ENCODE measurements at regions not wholly inside any gene's neighbourhood (a gene's known extent, or its start where the extent isn't known, plus 50 kb on each side); places are given as distances from the start of the nearest gene placed in this dataset.

DNA sequence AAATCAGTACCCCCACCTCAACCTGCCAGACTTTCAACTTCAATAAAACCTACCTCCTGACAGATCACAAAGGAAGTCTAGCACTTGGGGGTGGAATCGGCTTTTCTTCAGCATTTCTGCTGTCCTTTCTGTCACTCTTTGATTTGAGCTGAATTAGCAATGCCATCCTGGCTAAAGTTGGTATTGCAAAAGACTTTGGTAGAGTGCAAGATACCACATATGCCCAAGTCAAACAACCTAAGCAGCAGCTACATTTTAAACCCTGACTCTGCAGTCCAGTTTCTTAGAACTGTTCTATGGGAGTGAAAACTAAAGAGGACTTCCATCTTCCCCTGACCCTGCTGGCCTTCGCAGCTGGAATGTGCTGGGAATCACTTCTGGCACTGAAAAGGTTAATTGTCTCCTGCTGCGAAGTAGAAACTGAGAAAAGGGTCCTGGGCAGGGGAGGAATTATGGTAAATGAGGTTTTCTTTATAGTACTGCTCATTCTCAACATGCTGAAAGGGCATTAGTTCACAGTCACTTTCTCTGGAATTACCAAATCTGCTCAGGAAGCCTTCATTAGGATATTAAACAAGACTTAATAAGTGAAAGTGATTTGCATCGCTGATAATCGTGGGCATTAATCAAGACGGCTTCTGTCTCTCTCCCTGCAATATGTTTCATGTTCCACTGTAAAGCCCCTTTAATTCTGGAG, 126.2 kb upstream of the SMYD2 start:
- intact Hi-C loops (cut with micrococcal nuclease), result no loop called here
- Mint-ChIP-seq H3K36me3 (ENCODE audit: low read depth) (no peaks in the 10 kb centered on the region), H3K9me3 (no peaks in the 10 kb centered on the region), H3K27ac (no peak overlapping the region), H3K4me3 (ENCODE audit: low read depth) (no peak overlapping the region), H3K4me1 (ENCODE audit: low read depth) (no peaks in the 10 kb centered on the region), H3K27me3 (ENCODE audit: low read depth) (peaks cover 11% of the 10 kb centered on the region)
- no peak for DNase-seq (ENCODE audit: low spot score)

GRCh38 chr1:214155987-214156625, 124.9 kb upstream of the SMYD2 start:
- no peaks in the 10 kb centered on the region for H3K9me3 Mint-ChIP-seq
- no peaks in the 10 kb centered on the region for H3K36me3 Mint-ChIP-seq (ENCODE audit: low read depth)
- no peak overlapping the region for H3K4me3 Mint-ChIP-seq (ENCODE audit: low read depth)
- intact Hi-C loops (cut with micrococcal nuclease), result no loop called here
- no peak overlapping the region for H3K27ac Mint-ChIP-seq
- no peak for DNase-seq (ENCODE audit: low spot score)
- H3K4me1 Mint-ChIP-seq (ENCODE audit: low read depth), result no peaks in the 10 kb centered on the region
- peaks cover 14% of the 10 kb centered on the region for H3K27me3 Mint-ChIP-seq (ENCODE audit: low read depth)

GRCh38 chr1:214164173-214164572, 116.8 kb upstream of the SMYD2 start:
- Mint-ChIP-seq H3K9me3 (no peaks in the 10 kb centered on the region), H3K4me1 (ENCODE audit: low read depth) (no peaks in the 10 kb centered on the region), H3K27me3 (ENCODE audit: low read depth) (peaks cover 6% of the 10 kb centered on the region), H3K36me3 (ENCODE audit: low read depth) (no peaks in the 10 kb centered on the region), H3K4me3 (ENCODE audit: low read depth) (no peak overlapping the region), H3K27ac (no peak overlapping the region)
- DNase-seq (ENCODE audit: low spot score), result no peak
- intact Hi-C loops (cut with micrococcal nuclease), result no loop called here

DNA sequence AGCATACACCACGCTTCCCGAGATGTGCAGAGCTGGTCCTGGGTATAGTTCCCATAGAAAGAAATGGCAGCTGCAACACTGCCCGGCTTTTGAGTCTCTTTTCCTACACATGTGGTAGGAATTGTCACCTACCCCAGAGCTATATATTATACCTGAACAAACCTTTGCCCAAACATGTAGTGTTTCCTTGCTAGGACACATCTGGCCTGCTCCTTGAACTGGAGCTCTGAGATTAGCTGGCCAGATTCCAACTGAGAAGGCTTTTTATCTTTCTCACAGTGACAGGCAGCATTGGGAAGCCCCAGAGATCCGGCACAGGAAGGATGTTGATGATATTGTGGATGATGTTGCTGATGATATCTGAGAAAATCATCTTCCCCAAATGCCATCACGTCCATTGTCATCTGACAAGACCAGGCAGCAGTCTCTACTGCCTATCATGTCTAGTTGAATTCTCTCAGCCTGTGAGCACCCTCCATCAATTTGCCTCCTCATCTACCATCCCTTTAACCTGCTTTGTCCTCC, 115.0 kb upstream of the SMYD2 start:
- H3K27me3 Mint-ChIP-seq (ENCODE audit: low read depth), result no peaks in the 10 kb centered on the region
- no peaks in the 10 kb centered on the region for H3K36me3 Mint-ChIP-seq (ENCODE audit: low read depth)
- H3K9me3 Mint-ChIP-seq, result no peaks in the 10 kb centered on the region
- H3K4me3 Mint-ChIP-seq (ENCODE audit: low read depth), result no peak overlapping the region
- intact Hi-C loops (cut with micrococcal nuclease), result no loop called here
- DNase-seq (ENCODE audit: low spot score), result no peak
- H3K4me1 Mint-ChIP-seq (ENCODE audit: low read depth), result no peaks in the 10 kb centered on the region
- H3K27ac Mint-ChIP-seq, result no peak overlapping the region

GRCh38 chr1:214174508-214175199, 106.3 kb upstream of the SMYD2 start:
- DNase-seq (ENCODE audit: low spot score), result no peak
- Mint-ChIP-seq H3K27ac (no peak overlapping the region), H3K27me3 (ENCODE audit: low read depth) (peaks cover 26% of the 10 kb centered on the region), H3K4me1 (ENCODE audit: low read depth) (no peaks in the 10 kb centered on the region), H3K4me3 (ENCODE audit: low read depth) (no peak overlapping the region), H3K9me3 (no peaks in the 10 kb centered on the region), H3K36me3 (ENCODE audit: low read depth) (no peaks in the 10 kb centered on the region)
- intact Hi-C loops (cut with micrococcal nuclease), result no loop called here

- Mint-ChIP-seq H3K4me1 (ENCODE audit: low read depth) (no peaks in the 10 kb centered on the region), H3K9me3 (no peaks in the 10 kb centered on the region), H3K4me3 (ENCODE audit: low read depth) (no peak overlapping the region), H3K27ac (no peak overlapping the region), H3K27me3 (ENCODE audit: low read depth) (peaks cover 42% of the 10 kb centered on the region), H3K36me3 (ENCODE audit: low read depth) (no peaks in the 10 kb centered on the region)
- intact Hi-C loops (cut with micrococcal nuclease), result no loop called here
- DNase-seq (ENCODE audit: low spot score), result no peak
Measured at GRCh38 chr1:214178102-214178501, 102.9 kb upstream of the SMYD2 start.

- intact Hi-C loops (cut with micrococcal nuclease), result no loop called here
- Mint-ChIP-seq H3K9me3 (no peaks in the 10 kb centered on the region), H3K4me1 (ENCODE audit: low read depth) (peaks cover 3% of the 10 kb centered on the region), H3K36me3 (ENCODE audit: low read depth) (no peaks in the 10 kb centered on the region), H3K27me3 (ENCODE audit: low read depth) (peaks cover 59% of the 10 kb centered on the region), H3K4me3 (ENCODE audit: low read depth) (no peak overlapping the region), H3K27ac (no peak overlapping the region)
- no peak for DNase-seq (ENCODE audit: low spot score)
Measured at GRCh38 chr1:214184992-214185391, 96.0 kb upstream of the SMYD2 start.

GRCh38 chr1:214186103-214186824, 94.7 kb upstream of the SMYD2 start:
- Mint-ChIP-seq H3K4me3 (ENCODE audit: low read depth) (no peak overlapping the region), H3K4me1 (ENCODE audit: low read depth) (peaks cover 3% of the 10 kb centered on the region), H3K27me3 (ENCODE audit: low read depth) (peaks cover 63% of the 10 kb centered on the region), H3K27ac (no peak overlapping the region), H3K36me3 (ENCODE audit: low read depth) (no peaks in the 10 kb centered on the region), H3K9me3 (no peaks in the 10 kb centered on the region)
- intact Hi-C loops (cut with micrococcal nuclease), result loop anchor here (2.0 kb wide), 1 partner anchor 201 kb away; no protein-coding TSS in a partner anchor
- DNase-seq (ENCODE audit: low spot score), result no peak

GRCh38 chr1:214187121-214187900, 93.6 kb upstream of the SMYD2 start:
- no peak overlapping the region for H3K4me3 Mint-ChIP-seq (ENCODE audit: low read depth)
- H3K27me3 Mint-ChIP-seq (ENCODE audit: low read depth), result peaks cover 63% of the 10 kb centered on the region
- no peaks in the 10 kb centered on the region for H3K36me3 Mint-ChIP-seq (ENCODE audit: low read depth)
- intact Hi-C loops (cut with micrococcal nuclease), result loop anchor here (2.0 kb wide), 1 partner anchor 203 kb away; no protein-coding TSS in a partner anchor
- H3K27ac Mint-ChIP-seq, result no peak overlapping the region
- H3K4me1 Mint-ChIP-seq (ENCODE audit: low read depth), result peaks cover 3% of the 10 kb centered on the region
- H3K9me3 Mint-ChIP-seq, result no peaks in the 10 kb centered on the region
- DNase-seq (ENCODE audit: low spot score), result no peak

- H3K36me3 Mint-ChIP-seq (ENCODE audit: low read depth), result no peaks in the 10 kb centered on the region
- H3K27me3 Mint-ChIP-seq (ENCODE audit: low read depth), result peaks cover 62% of the 10 kb centered on the region
- no peak overlapping the region for H3K4me3 Mint-ChIP-seq (ENCODE audit: low read depth)
- peaks cover 3% of the 10 kb centered on the region for H3K4me1 Mint-ChIP-seq (ENCODE audit: low read depth)
- no peak overlapping the region for H3K27ac Mint-ChIP-seq
- no peaks in the 10 kb centered on the region for H3K9me3 Mint-ChIP-seq
- no peak for DNase-seq (ENCODE audit: low spot score)
- intact Hi-C loops (cut with micrococcal nuclease), result loop anchor here (2.0 kb wide), 1 partner anchor 203 kb away; no protein-coding TSS in a partner anchor
Measured at GRCh38 chr1:214187933-214188332, 93.0 kb upstream of the SMYD2 start.

- H3K4me3 Mint-ChIP-seq (ENCODE audit: low read depth), result no peak overlapping the region
- intact Hi-C loops (cut with micrococcal nuclease), result no loop called here
- peaks cover 3% of the 10 kb centered on the region for H3K4me1 Mint-ChIP-seq (ENCODE audit: low read depth)
- DNase-seq (ENCODE audit: low spot score), result no peak
- no peak overlapping the region for H3K27ac Mint-ChIP-seq
- peaks cover 62% of the 10 kb centered on the region for H3K27me3 Mint-ChIP-seq (ENCODE audit: low read depth)
- H3K36me3 Mint-ChIP-seq (ENCODE audit: low read depth), result no peaks in the 10 kb centered on the region
- H3K9me3 Mint-ChIP-seq, result no peaks in the 10 kb centered on the region
Measured at GRCh38 chr1:214188835-214189234, 92.1 kb upstream of the SMYD2 start.
